Tibial artery (tissue), 4 donors: ENCODE measurements at regions not wholly inside any gene's neighbourhood (a gene's known extent, or its start where the extent isn't known, plus 50 kb on each side); places are given as distances from the start of the nearest gene placed in this dataset.

Source experiments
- DNase-seq, 2 donors: peaks; one replicate each; pipeline ENCODE4 v3.0.0-alpha.2; 2019
- H3K27ac ChIP-seq, 2 donors: fragments of 200-600 bp; sonication (generic) in 1 of 2; 1 replicate in 1 of 2; 2 replicates in 1 of 2; pipeline ENCODE4 v1.5.1; 2018 to 2019; ENCODE audit warnings: mild to moderate bottlenecking in 1 of 2
- H3K27me3 ChIP-seq, 2 donors: fragments of 200-600 bp; sonication (generic) in 1 of 2; one replicate each; pipeline versions ENCODE4 v1.5.1 to v1.6.0; 2016 to 2019
- H3K36me3 ChIP-seq, 3 donors: fragments of 200-600 bp; sonication (generic) in 2 of 3; one replicate each; pipeline ENCODE4 v1.5.1; 2016 to 2019; ENCODE audit warnings: mild to moderate bottlenecking in 2 of 3
- H3K4me1 ChIP-seq, 4 donors: fragments of 200-600 bp; sonication (generic) in 2 of 4; 1 replicate in 3 of 4; 2 replicates in 1 of 4; pipeline ENCODE4 v1.5.1; 2016 to 2019
- H3K4me3 ChIP-seq, 2 donors: fragments of 200-600 bp; sonication (generic) in 1 of 2; 1 replicate in 1 of 2; 2 replicates in 1 of 2; pipeline ENCODE4 v1.5.1; 2018 to 2019; ENCODE audit warnings: mild to moderate bottlenecking in 2 of 2
- H3K9me3 ChIP-seq, 3 donors: fragments of 200-600 bp; sonication (generic) in 1 of 3; one replicate each; pipeline ENCODE4 v1.5.1; 2016 to 2019
- CTCF ChIP-seq, 2 experiments: fragments of 200-600 bp in 1 of 2; fragments of 450-650 bp in 1 of 2; IDR thresholded peaks; one replicate each; pipeline ENCODE4 v1.5.1; 2017 to 2019; ENCODE audit warnings: antibody characterized with exemption in 2 of 2, mild to moderate bottlenecking in 1 of 2, moderate library complexity in 1 of 2
- intact Hi-C: fragments of 100-400 bp; cut with DNase I; formaldehyde crosslinking; loops from one replicate; pipeline ENCODE4 v1.15.0; 2023; ENCODE audit warnings: low total_unique reads

DNA sequence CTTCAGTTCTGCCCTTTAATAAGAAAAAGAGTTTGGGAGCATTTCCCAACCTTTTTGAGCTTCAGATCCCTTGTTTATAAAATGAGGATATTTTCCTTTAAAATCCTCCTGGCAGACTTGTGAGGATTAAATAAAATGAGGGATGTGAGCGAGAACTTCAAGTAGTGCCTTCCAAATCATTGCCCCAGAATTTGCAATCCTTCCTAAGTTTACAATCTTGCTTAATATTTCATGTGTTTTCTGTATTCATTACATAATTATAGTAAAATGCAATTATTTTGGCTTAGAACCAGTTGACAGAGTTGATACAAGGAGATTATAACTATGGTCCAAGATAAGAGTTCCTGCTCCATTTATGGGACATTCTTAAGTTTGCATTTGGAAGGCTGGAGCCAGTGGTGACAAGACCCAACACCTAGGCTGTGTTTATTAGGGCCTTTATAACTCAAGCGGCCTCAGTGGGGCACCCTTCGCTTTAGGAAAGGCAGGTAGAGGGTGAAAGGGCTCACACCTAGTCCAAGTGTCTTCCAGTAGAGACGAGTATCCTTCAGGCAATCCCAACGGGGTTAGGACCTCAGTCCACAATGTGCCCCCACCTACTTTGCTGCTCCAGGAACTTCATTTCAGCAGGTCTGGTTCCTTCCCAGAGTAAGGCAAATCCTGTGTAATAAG is 317.5 kb downstream of the WDR11 start:
- intact Hi-C loops: no loop called here

DNA sequence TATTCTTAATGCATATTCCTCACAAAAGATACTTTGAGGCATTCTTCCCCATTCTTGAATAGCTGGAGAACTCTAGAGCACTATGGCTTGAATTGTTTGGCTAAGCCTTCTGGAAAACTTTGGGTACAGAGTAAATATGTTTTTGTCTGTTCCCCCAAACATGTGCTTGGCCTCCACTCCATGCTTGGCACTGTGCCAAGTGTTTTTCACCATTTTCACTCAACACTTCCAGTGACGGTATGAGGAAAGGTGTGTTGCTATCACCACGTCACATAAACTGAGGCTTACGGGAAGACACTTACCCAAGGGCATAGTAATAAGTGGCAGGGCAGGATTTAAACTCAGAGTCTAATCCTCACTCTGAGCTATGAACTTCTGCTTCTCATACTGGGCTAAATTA is 318.2 kb downstream of the WDR11 start:
- Histone ChIP-seq H3K36me3 (no peaks in the 10 kb centered on the region), H3K4me3 (no peak overlapping the region), H3K9me3 (no peaks in the 10 kb centered on the region), H3K27me3 (no peaks in the 10 kb centered on the region), H3K27ac (no peak overlapping the region), H3K4me1 (peaks cover 0 to 20% (median 0%) of the 10 kb centered on the region in 4 donors)
- no peak for DNase-seq
- TF ChIP-seq CTCF (IDR thresholded peaks at IDR 0.05): no peak
- intact Hi-C loops: no loop called here

More for the DNA sequence above, 317.5 kb downstream of the WDR11 start:
- no peak for DNase-seq
- peaks cover 0 to 6% (median 0%) of the 10 kb centered on the region in 3 donors for H3K9me3 ChIP-seq
- no peaks in the 10 kb centered on the region for H3K36me3 ChIP-seq
- no peak overlapping the region for H3K27ac ChIP-seq
- no peak overlapping the region for H3K4me3 ChIP-seq
- H3K4me1 ChIP-seq: peaks cover 0 to 20% (median 0%) of the 10 kb centered on the region in 4 donors
- no peak for TF ChIP-seq CTCF (IDR thresholded peaks at IDR 0.05)
- no peaks in the 10 kb centered on the region for H3K27me3 ChIP-seq

GRCh38 chr10:121171825-121172787 is 320.9 kb downstream of the WDR11 start:
- TF ChIP-seq CTCF (IDR thresholded peaks at IDR 0.05): no peak

GRCh38 chr10:121179006-121179405 is 327.8 kb downstream of the WDR11 start:
- DNase-seq: no peak
- intact Hi-C loops: loop anchor here (5.0 kb wide), 1 partner anchor 173 kb away; no protein-coding TSS in a partner anchor
- no peaks in the 10 kb centered on the region for H3K27me3 ChIP-seq
- no peaks in the 10 kb centered on the region for H3K9me3 ChIP-seq
- H3K27ac ChIP-seq: no peak overlapping the region
- H3K4me1 ChIP-seq: no peaks in the 10 kb centered on the region
- no peak for TF ChIP-seq CTCF (IDR thresholded peaks at IDR 0.05)
- no peaks in the 10 kb centered on the region for H3K36me3 ChIP-seq
- no peak overlapping the region for H3K4me3 ChIP-seq

More at GRCh38 chr10:121171825-121172787, 320.9 kb downstream of the WDR11 start:
- Histone ChIP-seq H3K4me3 (no peak overlapping the region), H3K27me3 (no peaks in the 10 kb centered on the region), H3K36me3 (no peaks in the 10 kb centered on the region), H3K9me3 (no peaks in the 10 kb centered on the region), H3K27ac (no peak overlapping the region), H3K4me1 (peaks cover 0 to 10% (median 0%) of the 10 kb centered on the region in 4 donors)
- no peak for DNase-seq
- intact Hi-C loops: no loop called here

DNA sequence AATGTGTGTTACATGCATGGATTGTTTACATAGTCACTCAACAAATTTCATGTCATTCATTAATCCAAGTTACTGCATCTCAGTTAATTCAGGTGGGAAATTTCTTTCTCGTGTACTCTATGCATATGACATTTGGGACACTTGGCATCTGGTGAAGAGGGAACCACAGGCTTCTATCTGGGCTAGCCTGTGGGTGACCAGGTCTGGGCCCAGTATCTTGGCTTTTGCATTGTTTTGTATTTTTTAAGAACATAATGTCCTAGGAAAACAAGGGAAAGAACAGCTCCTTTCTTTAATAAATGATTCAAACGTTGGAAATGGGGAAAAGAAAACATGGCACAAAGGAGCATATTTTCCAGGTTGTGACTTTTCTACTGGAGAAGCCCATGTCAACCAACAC is 331.1 kb downstream of the WDR11 start:
- H3K36me3 ChIP-seq: no peaks in the 10 kb centered on the region
- TF ChIP-seq CTCF (IDR thresholded peaks at IDR 0.05): no peak
- H3K9me3 ChIP-seq: no peaks in the 10 kb centered on the region
- DNase-seq: no peak
- H3K4me1 ChIP-seq: no peaks in the 10 kb centered on the region
- H3K4me3 ChIP-seq: no peak overlapping the region
- no peak overlapping the region for H3K27ac ChIP-seq
- no peaks in the 10 kb centered on the region for H3K27me3 ChIP-seq
- intact Hi-C loops: no loop called here
